HCT116 (cell line): ENCODE measurements at regions not wholly inside any gene's neighbourhood (a gene's known extent, or its start where the extent isn't known, plus 50 kb on each side); places are given as distances from the start of the nearest gene placed in this dataset.
A peak's percentile ranks its signal among the peaks of the same experiment; 100 is the strongest.

Experiments used
- ATAC-seq: fragments of 200-7000 bp; cut with Tn5 transposase; 2 replicates; pipeline ENCODE4 v1.9.1; 2020; ENCODE audit warnings: mild to moderate bottlenecking, moderate library complexity
- BruUV-seq: library from RNA; stranded (reverse); fragments of 400-500 nt; replicated peaks from 2 replicates; lab custom pipeline; 2021; lab: Mats Ljungman, UMichigan
- CTCF ChIA-PET: fragments of 300-600 bp; sonication (Branson Sonifier 250); formaldehyde crosslinking; loops from one replicate; lab custom pipeline; 2021; ENCODE audit warnings: antibody characterized with exemption; lab: Charles Lee
- POLR2A ChIA-PET: fragments of 300-600, 350-600 bp; sonication (Branson Sonifier 250); formaldehyde crosslinking; loops from one replicate; lab custom pipeline; 2021; ENCODE audit warnings: antibody characterized with exemption; lab: Charles Lee
- RAD21 ChIA-PET, 2 experiments: fragments of 300-600 bp; sonication (Branson Sonifier 250); formaldehyde crosslinking; loops; one replicate each; lab custom pipeline; 2023; ENCODE audit warnings: low total read pairs in 2 of 2; ENCODE audit not compliant: uncharacterized antibody in 2 of 2, unreplicated experiment in 2 of 2, low non-redundant PET in 1 of 2; lab: Charles Lee
- DNase-seq: peaks from one replicate; pipeline ENCODE4 v3.0.0-alpha.2; 2010; ENCODE audit warnings: low read depth, low spot score
- H2AFZ ChIP-seq: fragments of 200-600 bp; shearing (Covaris generic), sonication (generic); 2 replicates; pipeline ENCODE4 v1.6.1; 2017; ENCODE audit warnings: low read depth, mixed run types, mixed read lengths, antibody characterized with exemption, low read length; ENCODE audit not compliant: poor library complexity, severe bottlenecking
- H3K27ac ChIP-seq: 2 replicates; pipeline ENCODE4 v1.5.1; 2012; ENCODE audit warnings: low read depth, low read length
- H3K27me3 ChIP-seq: fragments of 200-600 bp; sonication (generic); 2 replicates; pipeline ENCODE4 v1.6.1; 2016; ENCODE audit warnings: mixed run types, low read length, mixed read lengths; ENCODE audit not compliant: insufficient read depth
- H3K36me3 ChIP-seq, 2 experiments: fragments of 200-500 bp in 1 of 2; fragments of 200-600 bp in 1 of 2; sonication (Bioruptor generic) in 1 of 2; sonication (generic) in 1 of 2; 2 replicates each; pipeline versions ENCODE4 v1.5.1 to v1.6.1; 2014 to 2016; ENCODE audit warnings: low read length in 2 of 2, inconsistent platforms in 1 of 2, mixed read lengths in 1 of 2, mixed run types in 1 of 2; ENCODE audit not compliant: insufficient read depth in 2 of 2, control insufficient read depth in 1 of 2
- H3K4me1 ChIP-seq, 2 experiments: fragments of 200-600 bp in 1 of 2; sonication (generic) in 1 of 2; 2 replicates each; pipeline versions ENCODE4 v1.5.1 to v1.6.1; 2012 to 2017; ENCODE audit warnings: low read length in 2 of 2, inconsistent platforms in 1 of 2, mild to moderate bottlenecking in 1 of 2, mixed read lengths in 1 of 2, mixed run types in 1 of 2, moderate library complexity in 1 of 2; ENCODE audit not compliant: insufficient read depth in 2 of 2, control insufficient read depth in 1 of 2
- H3K4me2 ChIP-seq: fragments of 200-600 bp; sonication (generic); 2 replicates; pipeline ENCODE4 v1.6.1; 2017; ENCODE audit warnings: mixed run types, low read length, mixed read lengths
- H3K4me3 ChIP-seq, 2 experiments: fragments of 200-600 bp in 1 of 2; sonication (generic) in 1 of 2; replicated peaks in 1 of 2; 2 replicates each; pipeline ENCODE4 v1.5.1; 2011 to 2016; ENCODE audit warnings: low read length in 2 of 2, control low read depth in 1 of 2, low read depth in 1 of 2, mild to moderate bottlenecking in 1 of 2, mixed read lengths in 1 of 2, mixed run types in 1 of 2
- H3K79me2 ChIP-seq: fragments of 200-600 bp; sonication (generic); 2 replicates; pipeline ENCODE4 v1.6.1; 2017; ENCODE audit warnings: mild to moderate bottlenecking, mixed run types, low read length, moderate library complexity, mixed read lengths; ENCODE audit not compliant: insufficient read depth
- H3K9ac ChIP-seq: fragments of 200-600 bp; sonication (generic); 2 replicates; pipeline ENCODE4 v1.6.1; 2016; ENCODE audit warnings: low read length, mixed read lengths
- H3K9me2 ChIP-seq: fragments of 200-600 bp; sonication (generic), shearing (Covaris generic); 2 replicates; pipeline ENCODE4 v1.6.1; 2017; ENCODE audit warnings: mixed run types, mild to moderate bottlenecking, moderate library complexity; ENCODE audit not compliant: insufficient read depth
- H3K9me3 ChIP-seq, 2 experiments: fragments of 200-500 bp in 1 of 2; fragments of 200-600 bp in 1 of 2; sonication (Bioruptor generic) in 1 of 2; sonication (generic) in 1 of 2; 2 replicates each; pipeline ENCODE4 v1.6.1; 2014 to 2017; ENCODE audit warnings: low read length in 2 of 2, mixed read lengths in 2 of 2, inconsistent platforms in 1 of 2, low read depth in 1 of 2, mild to moderate bottlenecking in 1 of 2, mixed run types in 1 of 2, moderate library complexity in 1 of 2; ENCODE audit not compliant: control insufficient read depth in 1 of 2, insufficient read depth in 1 of 2
- H4K20me1 ChIP-seq: fragments of 200-600 bp; sonication (generic), shearing (Covaris generic); 2 replicates; pipeline ENCODE4 v1.6.1; 2017; ENCODE audit warnings: mixed run types, mild to moderate bottlenecking, moderate library complexity; ENCODE audit not compliant: insufficient read depth
- CBX3 ChIP-seq: IDR thresholded peaks from 2 replicates; pipeline ENCODE4 v1.6.1; 2012; ENCODE audit warnings: low read depth
- CEBPB ChIP-seq: IDR thresholded peaks from 2 replicates; pipeline ENCODE4 v1.6.1; 2012; ENCODE audit warnings: low read depth
- ELF1 ChIP-seq: IDR thresholded peaks from 2 replicates; pipeline ENCODE4 v1.6.1; 2012; ENCODE audit warnings: low read depth, borderline replicate concordance
- EZH2 ChIP-seq: fragments of 200-600 bp; sonication (generic); IDR thresholded peaks from 2 replicates; pipeline ENCODE4 v1.6.1; 2017; ENCODE audit warnings: antibody characterized with exemption, mixed run types
- EZH2phosphoT487 ChIP-seq: fragments of 200-600 bp; IDR thresholded peaks from 2 replicates; pipeline ENCODE4 v1.6.1; 2018; ENCODE audit warnings: antibody characterized with exemption, borderline replicate concordance
- JUND ChIP-seq: IDR thresholded peaks from 2 replicates; pipeline ENCODE4 v1.6.1; 2012
- MAX ChIP-seq: IDR thresholded peaks from 2 replicates; pipeline ENCODE4 v1.6.1; 2012
- POLR2A ChIP-seq: IDR thresholded peaks from 2 replicates; pipeline ENCODE4 v1.7.0; 2011; ENCODE audit warnings: borderline replicate concordance; ENCODE audit not compliant: insufficient read depth, insufficient read length; ENCODE audit errors: extremely low read depth
- RAD21 ChIP-seq: IDR thresholded peaks from 2 replicates; pipeline ENCODE4 v1.6.1; 2012; ENCODE audit warnings: low read depth, mild to moderate bottlenecking
- SRF ChIP-seq: IDR thresholded peaks from 2 replicates; pipeline ENCODE4 v1.6.1; 2012; ENCODE audit warnings: low read depth
- TCF7L2 ChIP-seq: IDR thresholded peaks from 2 replicates; pipeline ENCODE4 v1.7.0; 2011; ENCODE audit warnings: borderline replicate concordance, inconsistent platforms; ENCODE audit not compliant: insufficient read depth, insufficient read length; ENCODE audit errors: extremely low read depth
- ZNF274 ChIP-seq: fragments of 200-500 bp; sonication (Bioruptor generic); IDR thresholded peaks from 2 replicates; pipeline ENCODE4 v1.6.1; 2014; ENCODE audit warnings: mild to moderate bottlenecking, low read depth, low read length, inconsistent platforms
- intact Hi-C: fragments of 100-400 bp; cut with micrococcal nuclease; formaldehyde crosslinking; loops from 2 replicates; pipeline ENCODE4 v1.10.0; 2022
- TF ChIP-seq, protein P1 (sequence below): IDR thresholded peaks from 2 replicates; pipeline ENCODE4 v1.6.1; 2012
- TF ChIP-seq, protein P2 (sequence below), 3 experiments: fragments of 200-600 bp in 1 of 3; sonication (generic) in 1 of 3; IDR thresholded peaks in 2 of 3; conservative IDR thresholded peaks in 1 of 3; 2 replicates each; pipeline ENCODE4 v1.5.1; 2012 to 2017; ENCODE audit warnings: low read depth in 2 of 3, low read length in 2 of 3, antibody characterized with exemption in 1 of 3, borderline replicate concordance in 1 of 3, control low read depth in 1 of 3, mild to moderate bottlenecking in 1 of 3, mixed read lengths in 1 of 3, mixed run types in 1 of 3, moderate library complexity in 1 of 3; ENCODE audit not compliant: insufficient read depth in 1 of 3
- TF ChIP-seq, protein P3 (sequence below): IDR thresholded peaks from 2 replicates; pipeline ENCODE4 v1.6.1; 2012; ENCODE audit warnings: low read depth

GRCh38 chr5:85288914-85289313 lies 904.2 kb upstream of the EDIL3 start:
- Histone ChIP-seq H3K4me2 (no peak overlapping the region), H4K20me1 (no peaks in the 10 kb centered on the region), H3K4me1 (no peaks in the 10 kb centered on the region), H3K27me3 (no peaks in the 10 kb centered on the region), H3K4me3 (no peak overlapping the region), H3K36me3 (no peaks in the 10 kb centered on the region), H3K9me2 (no peaks in the 10 kb centered on the region), H3K27ac (no peak overlapping the region), H3K79me2 (no peaks in the 10 kb centered on the region), H3K9ac (no peak overlapping the region), H2AFZ (no peak overlapping the region), H3K9me3 (no peaks in the 10 kb centered on the region)
- CTCF ChIA-PET: no interaction called here
- intact Hi-C loops: no loop called here
- DNase-seq: no peak
- POLR2A ChIA-PET: no interaction called here
- TF ChIP-seq, protein P1, sequence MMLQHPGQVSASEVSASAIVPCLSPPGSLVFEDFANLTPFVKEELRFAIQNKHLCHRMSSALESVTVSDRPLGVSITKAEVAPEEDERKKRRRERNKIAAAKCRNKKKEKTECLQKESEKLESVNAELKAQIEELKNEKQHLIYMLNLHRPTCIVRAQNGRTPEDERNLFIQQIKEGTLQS: no peak
- peak; percentile 16; the same call in 1 of the 2 replicates for TF ChIP-seq RAD21
- no TSS peak for BruUV-seq
- no peak for ATAC-seq
- RAD21 ChIA-PET: no interaction called here

GRCh38 chr5:85293145-85293785 lies 908.6 kb upstream of the EDIL3 start:
- H2AFZ ChIP-seq: peak overlapping the region; percentile 51

More at GRCh38 chr5:85293145-85293785, 908.6 kb upstream of the EDIL3 start:
- ChIA-PET POLR2A (no interaction called here), CTCF (no interaction called here), RAD21 (no interaction called here)
- H3K9me2 ChIP-seq: no peaks in the 10 kb centered on the region
- H3K79me2 ChIP-seq: no peaks in the 10 kb centered on the region
- H3K4me3 ChIP-seq: no peak overlapping the region
- H3K27me3 ChIP-seq: no peaks in the 10 kb centered on the region
- intact Hi-C loops: no loop called here
- ATAC-seq (no peak), DNase-seq (no peak)
- H3K36me3 ChIP-seq: no peaks in the 10 kb centered on the region
- H3K9me3 ChIP-seq: no peaks in the 10 kb centered on the region
- TF ChIP-seq CEBPB (no peak), JUND (no peak), TCF7L2 (no peak), EZH2 (no peak), CBX3 (no peak), POLR2A (no peak), ZNF274 (no peak), ELF1 (no peak), SRF (no peak), MAX (no peak), RAD21 (no peak), EZH2phosphoT487 (no peak)
- TF ChIP-seq, protein P2, sequence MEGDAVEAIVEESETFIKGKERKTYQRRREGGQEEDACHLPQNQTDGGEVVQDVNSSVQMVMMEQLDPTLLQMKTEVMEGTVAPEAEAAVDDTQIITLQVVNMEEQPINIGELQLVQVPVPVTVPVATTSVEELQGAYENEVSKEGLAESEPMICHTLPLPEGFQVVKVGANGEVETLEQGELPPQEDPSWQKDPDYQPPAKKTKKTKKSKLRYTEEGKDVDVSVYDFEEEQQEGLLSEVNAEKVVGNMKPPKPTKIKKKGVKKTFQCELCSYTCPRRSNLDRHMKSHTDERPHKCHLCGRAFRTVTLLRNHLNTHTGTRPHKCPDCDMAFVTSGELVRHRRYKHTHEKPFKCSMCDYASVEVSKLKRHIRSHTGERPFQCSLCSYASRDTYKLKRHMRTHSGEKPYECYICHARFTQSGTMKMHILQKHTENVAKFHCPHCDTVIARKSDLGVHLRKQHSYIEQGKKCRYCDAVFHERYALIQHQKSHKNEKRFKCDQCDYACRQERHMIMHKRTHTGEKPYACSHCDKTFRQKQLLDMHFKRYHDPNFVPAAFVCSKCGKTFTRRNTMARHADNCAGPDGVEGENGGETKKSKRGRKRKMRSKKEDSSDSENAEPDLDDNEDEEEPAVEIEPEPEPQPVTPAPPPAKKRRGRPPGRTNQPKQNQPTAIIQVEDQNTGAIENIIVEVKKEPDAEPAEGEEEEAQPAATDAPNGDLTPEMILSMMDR (IDR thresholded peaks at IDR 0.05 in 2 of 3, conservative IDR thresholded peaks at IDR 0.05 in 1 of 3; ENCODE audit: borderline replicate concordance in 1 of 3, insufficient read depth in 1 of 3, low read depth in 2 of 3, low read length in 2 of 3): no peak
- TF ChIP-seq, protein P3, sequence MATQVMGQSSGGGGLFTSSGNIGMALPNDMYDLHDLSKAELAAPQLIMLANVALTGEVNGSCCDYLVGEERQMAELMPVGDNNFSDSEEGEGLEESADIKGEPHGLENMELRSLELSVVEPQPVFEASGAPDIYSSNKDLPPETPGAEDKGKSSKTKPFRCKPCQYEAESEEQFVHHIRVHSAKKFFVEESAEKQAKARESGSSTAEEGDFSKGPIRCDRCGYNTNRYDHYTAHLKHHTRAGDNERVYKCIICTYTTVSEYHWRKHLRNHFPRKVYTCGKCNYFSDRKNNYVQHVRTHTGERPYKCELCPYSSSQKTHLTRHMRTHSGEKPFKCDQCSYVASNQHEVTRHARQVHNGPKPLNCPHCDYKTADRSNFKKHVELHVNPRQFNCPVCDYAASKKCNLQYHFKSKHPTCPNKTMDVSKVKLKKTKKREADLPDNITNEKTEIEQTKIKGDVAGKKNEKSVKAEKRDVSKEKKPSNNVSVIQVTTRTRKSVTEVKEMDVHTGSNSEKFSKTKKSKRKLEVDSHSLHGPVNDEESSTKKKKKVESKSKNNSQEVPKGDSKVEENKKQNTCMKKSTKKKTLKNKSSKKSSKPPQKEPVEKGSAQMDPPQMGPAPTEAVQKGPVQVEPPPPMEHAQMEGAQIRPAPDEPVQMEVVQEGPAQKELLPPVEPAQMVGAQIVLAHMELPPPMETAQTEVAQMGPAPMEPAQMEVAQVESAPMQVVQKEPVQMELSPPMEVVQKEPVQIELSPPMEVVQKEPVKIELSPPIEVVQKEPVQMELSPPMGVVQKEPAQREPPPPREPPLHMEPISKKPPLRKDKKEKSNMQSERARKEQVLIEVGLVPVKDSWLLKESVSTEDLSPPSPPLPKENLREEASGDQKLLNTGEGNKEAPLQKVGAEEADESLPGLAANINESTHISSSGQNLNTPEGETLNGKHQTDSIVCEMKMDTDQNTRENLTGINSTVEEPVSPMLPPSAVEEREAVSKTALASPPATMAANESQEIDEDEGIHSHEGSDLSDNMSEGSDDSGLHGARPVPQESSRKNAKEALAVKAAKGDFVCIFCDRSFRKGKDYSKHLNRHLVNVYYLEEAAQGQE: no peak
- H3K9ac ChIP-seq: no peak overlapping the region
- no peak overlapping the region for H3K4me2 ChIP-seq
- BruUV-seq: no TSS peak
- H3K27ac ChIP-seq: no peak overlapping the region
- H4K20me1 ChIP-seq: no peaks in the 10 kb centered on the region
- no peaks in the 10 kb centered on the region for H3K4me1 ChIP-seq
